ENCODE measurements at regions not wholly inside any gene's neighbourhood (a gene's known extent, or its start where the extent isn't known, plus 50 kb on each side); places are given as distances from the start of the nearest gene placed in this dataset.
"Not testable (repeated sequence)": the region's sequence is repeated elsewhere in the genome, so short reads cannot be mapped to it uniquely, and the experiment has no call there.

GRCh38 chr5:127133071-127133470 lies 59.8 kb upstream of the C5orf63 start:
- no peak for DNase-seq

GRCh38 chr5:127136908-127137307 lies 63.6 kb upstream of the C5orf63 start:
- DNase-seq: no peak

- no peak for DNase-seq
Observed at GRCh38 chr5:127143722-127144121, 70.4 kb upstream of the C5orf63 start.

GRCh38 chr5:127153031-127153430 lies 79.7 kb upstream of the C5orf63 start:
- no peak for DNase-seq

- no peak for DNase-seq
Observed at GRCh38 chr5:127153521-127153920, 80.2 kb upstream of the C5orf63 start.

- no peak for DNase-seq
Observed at GRCh38 chr5:127163750-127164149, 90.4 kb upstream of the C5orf63 start.

GRCh38 chr5:127170918-127171600 lies 97.8 kb upstream of the C5orf63 start:
- DNase-seq: no peak

GRCh38 chr5:127176769-127177168 lies 103.5 kb upstream of the C5orf63 start:
- no peak for DNase-seq

GRCh38 chr5:127182631-127183030 lies 108.0 kb upstream of the MEGF10 start:
- DNase-seq: not testable (repeated sequence)

- no peak for DNase-seq
Observed at GRCh38 chr5:127183332-127183731, 107.3 kb upstream of the MEGF10 start.

- DNase-seq: no peak
Observed at GRCh38 chr5:127184851-127185250, 105.7 kb upstream of the MEGF10 start.

GRCh38 chr5:127186657-127187056 lies 103.9 kb upstream of the MEGF10 start:
- no peak for DNase-seq

- no peak for DNase-seq
Observed at GRCh38 chr5:127187706-127188105, 102.9 kb upstream of the MEGF10 start.

GRCh38 chr5:127192150-127192549 lies 98.4 kb upstream of the MEGF10 start:
- DNase-seq: no peak

- no peak for DNase-seq
Observed at GRCh38 chr5:127192836-127193338, 97.7 kb upstream of the MEGF10 start.

GRCh38 chr5:127196042-127196441 lies 94.6 kb upstream of the MEGF10 start:
- DNase-seq: no peak

- not testable (repeated sequence) for DNase-seq
Observed at GRCh38 chr5:127197402-127198167, 93.0 kb upstream of the MEGF10 start.

- DNase-seq: not testable (repeated sequence)
Observed at GRCh38 chr5:127202738-127203137, 87.9 kb upstream of the MEGF10 start.

- no peak for DNase-seq
Observed at GRCh38 chr5:127203818-127204217, 86.8 kb upstream of the MEGF10 start.

GRCh38 chr5:127205147-127205546 lies 85.4 kb upstream of the MEGF10 start:
- DNase-seq: no peak

- no peak for DNase-seq
Observed at GRCh38 chr5:127206320-127207113, 84.1 kb upstream of the MEGF10 start.

- peak; percentile 8 for DNase-seq
Observed at GRCh38 chr5:127210042-127210441, 80.6 kb upstream of the MEGF10 start.

- no peak for DNase-seq
Observed at GRCh38 chr5:127213231-127213630, 77.4 kb upstream of the MEGF10 start.

Measured in NCI-H1092 (cell line).